A673 (cell line): ENCODE measurements at regions not wholly inside any gene's neighbourhood (a gene's known extent, or its start where the extent isn't known, plus 50 kb on each side); places are given as distances from the start of the nearest gene placed in this dataset.

Source experiments
- EZH2 ChIP-seq: fragments of 200-600 bp; sonication (generic); IDR thresholded peaks from 2 replicates; pipeline ENCODE4 v1.6.1; 2017; ENCODE audit warnings: borderline replicate concordance, low read depth, mild to moderate bottlenecking, mixed read lengths, antibody characterized with exemption, low read length; ENCODE audit not compliant: poor library complexity, severe bottlenecking
- TF ChIP-seq, protein P1 (sequence below): fragments of 300-800, 200-600 bp; sonication (generic); conservative IDR thresholded peaks from 2 replicates; pipeline ENCODE4 v1.5.1; 2017; ENCODE audit warnings: low read depth, mild to moderate bottlenecking, antibody characterized with exemption, low read length, moderate library complexity, mixed read lengths

DNA sequence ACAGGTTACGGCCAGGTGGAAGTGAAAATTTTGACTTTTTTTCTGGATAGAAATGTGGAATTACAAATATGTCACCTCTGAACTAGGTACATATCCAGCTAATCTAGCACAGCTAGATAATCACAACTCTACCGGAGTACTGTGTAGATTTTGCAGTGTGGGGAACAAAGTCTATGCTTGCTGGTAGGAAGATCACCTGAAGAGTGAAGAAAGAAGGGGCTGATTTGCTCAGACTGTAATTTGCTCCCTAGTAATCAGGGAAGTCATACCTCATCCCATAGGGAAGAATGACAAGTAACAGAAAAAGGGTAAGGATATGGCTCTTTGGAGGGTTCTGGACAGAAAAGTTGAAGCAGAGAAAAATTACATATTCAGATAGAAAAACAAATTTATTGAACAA, 319.6 kb upstream of the TMPRSS15 start:
- TF ChIP-seq, protein P1, sequence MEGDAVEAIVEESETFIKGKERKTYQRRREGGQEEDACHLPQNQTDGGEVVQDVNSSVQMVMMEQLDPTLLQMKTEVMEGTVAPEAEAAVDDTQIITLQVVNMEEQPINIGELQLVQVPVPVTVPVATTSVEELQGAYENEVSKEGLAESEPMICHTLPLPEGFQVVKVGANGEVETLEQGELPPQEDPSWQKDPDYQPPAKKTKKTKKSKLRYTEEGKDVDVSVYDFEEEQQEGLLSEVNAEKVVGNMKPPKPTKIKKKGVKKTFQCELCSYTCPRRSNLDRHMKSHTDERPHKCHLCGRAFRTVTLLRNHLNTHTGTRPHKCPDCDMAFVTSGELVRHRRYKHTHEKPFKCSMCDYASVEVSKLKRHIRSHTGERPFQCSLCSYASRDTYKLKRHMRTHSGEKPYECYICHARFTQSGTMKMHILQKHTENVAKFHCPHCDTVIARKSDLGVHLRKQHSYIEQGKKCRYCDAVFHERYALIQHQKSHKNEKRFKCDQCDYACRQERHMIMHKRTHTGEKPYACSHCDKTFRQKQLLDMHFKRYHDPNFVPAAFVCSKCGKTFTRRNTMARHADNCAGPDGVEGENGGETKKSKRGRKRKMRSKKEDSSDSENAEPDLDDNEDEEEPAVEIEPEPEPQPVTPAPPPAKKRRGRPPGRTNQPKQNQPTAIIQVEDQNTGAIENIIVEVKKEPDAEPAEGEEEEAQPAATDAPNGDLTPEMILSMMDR: no peak
- TF ChIP-seq EZH2: no peak
